Esophagus muscularis mucosa (tissue), 3 donors: ENCODE measurements at regions not wholly inside any gene's neighbourhood (a gene's known extent, or its start where the extent isn't known, plus 50 kb on each side); places are given as distances from the start of the nearest gene placed in this dataset.
"Not testable (repeated sequence)": the region's sequence is repeated elsewhere in the genome, so short reads cannot be mapped to it uniquely, and the experiment has no call there.

Experiments
- POLR2A ChIP-seq: fragments of 450-650 bp; IDR thresholded peaks from one replicate; pipeline ENCODE4 v1.6.1; 2017; ENCODE audit warnings: antibody characterized with exemption, moderate library complexity, mild to moderate bottlenecking, low read depth
- TF ChIP-seq, protein P1 (sequence below), 3 experiments: fragments of 200-600 bp in 2 of 3; fragments of 450-650 bp in 1 of 3; sonication (generic) in 2 of 3; IDR thresholded peaks; one replicate each; pipeline ENCODE4 v1.5.1; 2017 to 2019; ENCODE audit warnings: antibody characterized with exemption in 3 of 3, mild to moderate bottlenecking in 2 of 3, moderate library complexity in 1 of 3

DNA sequence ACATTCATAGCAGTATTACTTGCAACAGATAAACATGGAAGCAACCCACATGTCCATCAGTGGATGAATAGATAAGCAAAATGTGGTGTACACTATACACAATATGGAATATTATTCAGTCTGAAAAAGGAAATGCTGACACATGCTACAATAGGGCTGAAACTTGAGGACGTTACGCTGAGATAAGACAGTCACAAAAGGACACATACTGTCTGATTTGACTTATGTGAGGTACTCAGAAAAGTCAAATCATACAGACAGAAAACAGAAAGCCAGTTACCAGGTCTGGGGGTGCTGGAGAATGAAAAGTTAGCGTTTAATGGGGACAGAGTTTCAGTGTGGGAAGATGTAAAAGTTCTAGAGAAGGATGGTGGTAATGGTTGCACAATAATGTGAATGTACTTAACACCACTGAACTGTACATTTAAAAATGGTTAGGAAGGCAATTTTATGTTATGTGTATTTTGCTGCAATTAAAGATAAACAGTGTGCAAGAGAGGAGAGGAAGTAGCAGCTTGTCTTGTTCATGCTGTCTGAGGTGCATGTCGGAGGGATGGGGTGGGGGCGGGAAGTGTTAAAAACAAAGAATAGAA is 111.1 kb upstream of the SAMD11 start:
- TF ChIP-seq POLR2A = not testable (repeated sequence)
- TF ChIP-seq, protein P1, sequence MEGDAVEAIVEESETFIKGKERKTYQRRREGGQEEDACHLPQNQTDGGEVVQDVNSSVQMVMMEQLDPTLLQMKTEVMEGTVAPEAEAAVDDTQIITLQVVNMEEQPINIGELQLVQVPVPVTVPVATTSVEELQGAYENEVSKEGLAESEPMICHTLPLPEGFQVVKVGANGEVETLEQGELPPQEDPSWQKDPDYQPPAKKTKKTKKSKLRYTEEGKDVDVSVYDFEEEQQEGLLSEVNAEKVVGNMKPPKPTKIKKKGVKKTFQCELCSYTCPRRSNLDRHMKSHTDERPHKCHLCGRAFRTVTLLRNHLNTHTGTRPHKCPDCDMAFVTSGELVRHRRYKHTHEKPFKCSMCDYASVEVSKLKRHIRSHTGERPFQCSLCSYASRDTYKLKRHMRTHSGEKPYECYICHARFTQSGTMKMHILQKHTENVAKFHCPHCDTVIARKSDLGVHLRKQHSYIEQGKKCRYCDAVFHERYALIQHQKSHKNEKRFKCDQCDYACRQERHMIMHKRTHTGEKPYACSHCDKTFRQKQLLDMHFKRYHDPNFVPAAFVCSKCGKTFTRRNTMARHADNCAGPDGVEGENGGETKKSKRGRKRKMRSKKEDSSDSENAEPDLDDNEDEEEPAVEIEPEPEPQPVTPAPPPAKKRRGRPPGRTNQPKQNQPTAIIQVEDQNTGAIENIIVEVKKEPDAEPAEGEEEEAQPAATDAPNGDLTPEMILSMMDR (IDR thresholded peaks at IDR 0.05) = not testable (repeated sequence)
